Stimulated activated CD4-positive, alpha-beta T cell treated with anti-CD3 and anti-CD28 coated beads, Interleukin-12 subunit alpha, Interleukin-12 subunit beta, amount 100 ng/mL, for 24 hours (primary cell): ENCODE measurements at regions not wholly inside any gene's neighbourhood (a gene's known extent, or its start where the extent isn't known, plus 50 kb on each side); places are given as distances from the start of the nearest gene placed in this dataset.
"Not testable (repeated sequence)": the region's sequence is repeated elsewhere in the genome, so short reads cannot be mapped to it uniquely, and the experiment has no call there.

Experiments
- DNase-seq, 2 experiments: peaks; one replicate each; pipeline ENCODE4 v3.0.0-alpha.2; 2020; ENCODE audit warnings: low read depth in 2 of 2

- DNase-seq = no peak
Observed at GRCh38 chr1:187517546-187517945, 688.8 kb downstream of the PLA2G4A start.

GRCh38 chr1:187527346-187527745, 698.6 kb downstream of the PLA2G4A start:
- DNase-seq = no peak

GRCh38 chr1:187537936-187538335, 709.2 kb downstream of the PLA2G4A start:
- no peak for DNase-seq

- DNase-seq = no peak
Observed at GRCh38 chr1:187549540-187549939, 720.8 kb downstream of the PLA2G4A start.

- no peak for DNase-seq
Observed at GRCh38 chr1:187551061-187551460, 722.3 kb downstream of the PLA2G4A start.

GRCh38 chr1:187563191-187563590, 734.4 kb downstream of the PLA2G4A start:
- no peak for DNase-seq

GRCh38 chr1:187566354-187566753, 737.6 kb downstream of the PLA2G4A start:
- no peak for DNase-seq

GRCh38 chr1:187568067-187568466, 739.3 kb downstream of the PLA2G4A start:
- DNase-seq = no peak

- DNase-seq = no peak
Observed at GRCh38 chr1:187570166-187570565, 741.4 kb downstream of the PLA2G4A start.

GRCh38 chr1:187577610-187578009, 748.9 kb downstream of the PLA2G4A start:
- no peak for DNase-seq

- DNase-seq = no peak
Observed at GRCh38 chr1:187588917-187589316, 760.2 kb downstream of the PLA2G4A start.

GRCh38 chr1:187605736-187606135, 777.0 kb downstream of the PLA2G4A start:
- no peak for DNase-seq

- DNase-seq = not testable (repeated sequence)
Observed at GRCh38 chr1:187615853-187616735, 787.3 kb downstream of the PLA2G4A start.

- not testable (repeated sequence) for DNase-seq
Observed at GRCh38 chr1:187616830-187617229, 788.1 kb downstream of the PLA2G4A start.

GRCh38 chr1:187617776-187618175, 789.0 kb downstream of the PLA2G4A start:
- DNase-seq = no peak

GRCh38 chr1:187619175-187619574, 790.4 kb downstream of the PLA2G4A start:
- DNase-seq = no peak

- DNase-seq = no peak
Observed at GRCh38 chr1:187621951-187622350, 793.2 kb downstream of the PLA2G4A start.

GRCh38 chr1:187622545-187622944, 793.8 kb downstream of the PLA2G4A start:
- DNase-seq = no peak

GRCh38 chr1:187624812-187625545, 796.2 kb downstream of the PLA2G4A start:
- DNase-seq = no peak

GRCh38 chr1:187626056-187626455, 797.3 kb downstream of the PLA2G4A start:
- no peak for DNase-seq

- DNase-seq = no peak
Observed at GRCh38 chr1:187627516-187627915, 798.8 kb downstream of the PLA2G4A start.

GRCh38 chr1:187629075-187629474, 800.3 kb downstream of the PLA2G4A start:
- no peak for DNase-seq
